Peyer's patch (tissue), 4 donors: ENCODE measurements at regions not wholly inside any gene's neighbourhood (a gene's known extent, or its start where the extent isn't known, plus 50 kb on each side); places are given as distances from the start of the nearest gene placed in this dataset.

Source experiments
- DNase-seq, 3 donors: peaks; one replicate each; pipeline ENCODE4 v3.0.0-alpha.2; 2017 to 2019
- H3K27ac ChIP-seq, 4 donors: fragments of 200-600 bp; sonication (generic); one replicate each; pipeline ENCODE4 v1.5.1; 2016 to 2019
- H3K27me3 ChIP-seq, 2 donors: fragments of 200-600 bp; sonication (generic); one replicate each; pipeline ENCODE4 v1.5.1; 2019
- H3K36me3 ChIP-seq, 3 donors: fragments of 200-600 bp; sonication (generic); one replicate each; pipeline ENCODE4 v1.5.1; 2016 to 2019
- H3K4me1 ChIP-seq, 4 donors: fragments of 200-600 bp; sonication (generic); one replicate each; pipeline ENCODE4 v1.5.1; 2016 to 2019
- H3K4me3 ChIP-seq, 4 donors: fragments of 200-600 bp; sonication (generic); 1 replicate in 3 of 4; 2 replicates in 1 of 4; pipeline ENCODE4 v1.5.1; 2016 to 2019; ENCODE audit warnings: mild to moderate bottlenecking in 1 of 4
- H3K9me3 ChIP-seq, 4 donors: fragments of 200-600 bp; sonication (generic); one replicate each; pipeline ENCODE4 v1.5.1; 2016 to 2019; ENCODE audit warnings: mild to moderate bottlenecking in 1 of 4
- CTCF ChIP-seq, 6 experiments: fragments of 450-650 bp in 4 of 6; fragments of 200-600 bp in 2 of 6; sonication (generic) in 1 of 6; IDR thresholded peaks; one replicate each; pipeline ENCODE4 v1.5.1; 2017 to 2019; ENCODE audit warnings: antibody characterized with exemption in 6 of 6, mild to moderate bottlenecking in 3 of 6, moderate library complexity in 1 of 6
- POLR2A ChIP-seq, 2 donors: fragments of 450-650 bp; IDR thresholded peaks; one replicate each; pipeline ENCODE4 v1.5.1; 2017; ENCODE audit warnings: antibody characterized with exemption in 2 of 2, mild to moderate bottlenecking in 2 of 2, moderate library complexity in 2 of 2

GRCh38 chrX:36650622-36651021 is 357.5 kb upstream of the FAM47C start:
- Histone ChIP-seq H3K9me3 (no peaks in the 10 kb centered on the region), H3K4me1 (no peaks in the 10 kb centered on the region), H3K27ac (no peak overlapping the region), H3K4me3 (no peak overlapping the region), H3K36me3 (no peaks in the 10 kb centered on the region), H3K27me3 (no peaks in the 10 kb centered on the region)
- DNase-seq = no peak
- TF ChIP-seq POLR2A (IDR thresholded peaks at IDR 0.05) (no peak), CTCF (IDR thresholded peaks at IDR 0.05) (no peak)

GRCh38 chrX:36683507-36683906 is 324.7 kb upstream of the FAM47C start:
- Histone ChIP-seq H3K4me1 (no peaks in the 10 kb centered on the region), H3K27me3 (no peaks in the 10 kb centered on the region), H3K4me3 (no peak overlapping the region), H3K27ac (no peak overlapping the region), H3K9me3 (no peaks in the 10 kb centered on the region), H3K36me3 (no peaks in the 10 kb centered on the region)
- DNase-seq = no peak
- TF ChIP-seq POLR2A (IDR thresholded peaks at IDR 0.05) (no peak), CTCF (IDR thresholded peaks at IDR 0.05) (no peak)

DNA sequence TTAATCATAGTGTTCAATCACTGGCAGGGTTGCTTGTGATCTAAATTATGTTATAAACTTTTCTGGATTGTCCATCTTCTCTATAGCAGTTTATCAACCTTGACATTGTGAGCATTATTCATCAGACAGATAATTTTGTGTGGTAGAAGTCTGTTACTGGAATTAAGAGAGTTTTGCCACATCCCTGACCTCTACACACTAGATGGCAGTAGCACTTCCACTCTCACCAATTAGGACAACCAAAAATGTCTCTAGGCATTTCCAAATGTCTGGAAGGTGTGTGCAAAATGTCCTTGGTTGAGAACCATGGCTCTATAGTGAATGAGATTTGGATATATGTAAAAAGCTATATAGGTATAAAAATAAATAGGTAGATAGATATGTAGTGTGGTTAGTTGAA is 324.1 kb upstream of the FAM47C start:
- Histone ChIP-seq H3K27me3 (no peaks in the 10 kb centered on the region), H3K4me3 (no peak overlapping the region), H3K9me3 (no peaks in the 10 kb centered on the region), H3K27ac (no peak overlapping the region), H3K36me3 (no peaks in the 10 kb centered on the region), H3K4me1 (no peaks in the 10 kb centered on the region)
- no peak for TF ChIP-seq POLR2A (IDR thresholded peaks at IDR 0.05)
- no peak for TF ChIP-seq CTCF (IDR thresholded peaks at IDR 0.05)
- no peak for DNase-seq

- no peaks in the 10 kb centered on the region for H3K4me1 ChIP-seq
- DNase-seq = no peak
- H3K9me3 ChIP-seq = no peaks in the 10 kb centered on the region
- TF ChIP-seq CTCF (IDR thresholded peaks at IDR 0.05) = no peak
- TF ChIP-seq POLR2A (IDR thresholded peaks at IDR 0.05) = no peak
- no peaks in the 10 kb centered on the region for H3K36me3 ChIP-seq
- no peaks in the 10 kb centered on the region for H3K27me3 ChIP-seq
- no peak overlapping the region for H3K4me3 ChIP-seq
- H3K27ac ChIP-seq = no peak overlapping the region
These were observed 286.2 kb upstream of the FAM47C start for GRCh38 chrX:36721990-36722389.

DNA sequence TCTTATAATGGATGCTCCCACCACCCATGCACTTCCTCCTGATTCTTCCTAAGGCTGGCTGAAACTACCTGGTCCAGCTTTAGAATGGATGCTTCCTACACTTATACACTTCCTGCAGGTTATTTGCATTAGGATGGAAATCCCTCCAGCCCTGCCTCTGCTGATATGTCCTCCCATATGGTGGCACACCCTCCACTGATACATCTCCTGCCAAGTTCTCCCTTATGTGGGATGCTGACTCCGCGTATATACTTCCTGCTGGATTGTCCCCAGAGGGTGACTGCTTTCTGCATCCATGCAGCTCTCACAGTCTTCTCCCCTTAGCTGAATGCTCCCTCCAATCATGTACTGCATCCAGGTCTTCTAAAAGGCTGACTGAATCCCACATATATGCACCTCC is 254.6 kb upstream of the FAM47C start:
- Histone ChIP-seq H3K27me3 (no peaks in the 10 kb centered on the region), H3K27ac (no peak overlapping the region), H3K4me1 (no peaks in the 10 kb centered on the region), H3K4me3 (no peak overlapping the region), H3K36me3 (no peaks in the 10 kb centered on the region), H3K9me3 (no peaks in the 10 kb centered on the region)
- no peak for TF ChIP-seq CTCF (IDR thresholded peaks at IDR 0.05)
- no peak for TF ChIP-seq POLR2A (IDR thresholded peaks at IDR 0.05)
- DNase-seq = no peak

DNA sequence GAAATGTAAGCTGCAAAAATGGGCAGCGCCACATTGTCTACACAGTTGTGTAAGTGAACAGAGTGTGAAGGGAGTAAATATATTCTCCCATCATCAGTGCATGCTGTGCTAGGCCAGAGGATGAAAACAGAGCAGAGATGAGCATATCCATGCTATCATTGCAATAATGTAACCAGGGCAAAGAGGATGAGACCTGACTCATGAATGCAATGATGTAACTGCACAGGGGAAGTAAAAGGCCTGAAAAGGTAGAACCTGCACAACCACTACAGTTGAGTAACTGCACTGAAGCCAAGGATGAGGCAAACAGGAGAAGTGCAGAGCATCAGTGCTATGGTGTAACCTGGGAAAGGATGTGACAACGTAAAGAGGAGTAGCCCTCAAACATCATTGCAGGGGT is 220.4 kb upstream of the FAM47C start:
- Histone ChIP-seq H3K9me3 (no peaks in the 10 kb centered on the region), H3K4me1 (no peaks in the 10 kb centered on the region), H3K36me3 (no peaks in the 10 kb centered on the region), H3K27me3 (no peaks in the 10 kb centered on the region), H3K27ac (no peak overlapping the region), H3K4me3 (no peak overlapping the region)
- TF ChIP-seq POLR2A (IDR thresholded peaks at IDR 0.05) = no peak
- no peak for TF ChIP-seq CTCF (IDR thresholded peaks at IDR 0.05)
- DNase-seq = no peak
